SK-N-SH (cell line): ENCODE measurements at regions not wholly inside any gene's neighbourhood (a gene's known extent, or its start where the extent isn't known, plus 50 kb on each side); places are given as distances from the start of the nearest gene placed in this dataset.

ENCODE experiments used
- CTCF ChIP-seq: fragments of 200-600 bp; sonication (generic); IDR thresholded peaks from 2 replicates; pipeline ENCODE4 v1.6.1; 2017; ENCODE audit warnings: antibody characterized with exemption, mild to moderate bottlenecking, moderate library complexity
- EP300 ChIP-seq, 2 experiments: IDR thresholded peaks; 2 replicates each; pipeline versions ENCODE4 v1.4.0 to v1.6.1; 2012; ENCODE audit warnings: borderline replicate concordance in 1 of 2, low read depth in 1 of 2, low read length in 1 of 2
- FOSL2 ChIP-seq: IDR thresholded peaks from 2 replicates; pipeline ENCODE4 v1.4.0; 2012; ENCODE audit warnings: low read depth, mild to moderate bottlenecking, moderate library complexity, borderline replicate concordance
- FOXJ3 ChIP-seq: sonication (generic); formaldehyde crosslinking; IDR thresholded peaks from 2 replicates; pipeline ENCODE4 v1.5.1; 2020; ENCODE audit warnings: mild to moderate bottlenecking, missing genetic modification reagents
- NRF1 ChIP-seq: IDR thresholded peaks from 2 replicates; pipeline ENCODE4 v1.6.1; 2012; ENCODE audit warnings: low read depth, mild to moderate bottlenecking, low read length
- POLR2AphosphoS5 ChIP-seq: IDR thresholded peaks from 2 replicates; pipeline ENCODE4 v1.6.1; 2012; ENCODE audit warnings: low read depth, low read length
- RFX5 ChIP-seq: IDR thresholded peaks from 2 replicates; pipeline ENCODE4 v1.6.1; 2012; ENCODE audit warnings: mild to moderate bottlenecking, improper control_type of control experiment, low read length
- SMC3 ChIP-seq: IDR thresholded peaks from 2 replicates; pipeline ENCODE4 v1.6.1; 2012; ENCODE audit warnings: low read depth, low read length, improper control_type of control experiment
- USF2 ChIP-seq: fragments of 150-350 bp; IDR thresholded peaks from 2 replicates; pipeline ENCODE4 v1.6.1; 2017; ENCODE audit warnings: antibody characterized with exemption, low read length, low read depth, borderline replicate concordance
- TF ChIP-seq, protein P1 (sequence below): IDR thresholded peaks from 2 replicates; pipeline ENCODE4 v1.4.0; 2012; ENCODE audit warnings: low read depth

DNA sequence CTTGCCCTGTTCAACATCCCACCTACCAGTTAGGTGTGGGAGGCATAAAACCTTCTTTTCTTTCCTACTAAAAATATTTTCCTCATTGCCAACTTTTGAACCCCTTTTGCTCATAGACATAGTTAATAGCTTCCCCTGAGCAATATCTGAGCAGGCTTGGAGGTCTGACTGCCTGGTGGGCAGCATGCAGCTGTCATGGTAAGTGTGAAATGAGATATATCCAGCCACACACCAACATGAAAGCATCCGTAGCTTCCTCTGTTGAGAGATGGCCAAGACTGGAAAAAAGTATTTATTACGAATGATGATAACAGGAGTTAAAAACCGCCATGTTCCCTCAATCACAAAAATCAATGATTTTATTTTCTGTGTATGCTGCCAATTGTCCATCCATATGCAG is 190.1 kb downstream of the TMEM38B start:
- TF ChIP-seq USF2 (no peak), RFX5 (no peak), CTCF (no peak), EP300 (IDR thresholded peaks at IDR 0.05; ENCODE audit: borderline replicate concordance in 1 of 2, low read depth in 1 of 2, low read length in 1 of 2) (no peak), NRF1 (no peak), SMC3 (no peak), POLR2AphosphoS5 (no peak), FOXJ3 (no peak), FOSL2 (no peak)
- TF ChIP-seq, protein P1, sequence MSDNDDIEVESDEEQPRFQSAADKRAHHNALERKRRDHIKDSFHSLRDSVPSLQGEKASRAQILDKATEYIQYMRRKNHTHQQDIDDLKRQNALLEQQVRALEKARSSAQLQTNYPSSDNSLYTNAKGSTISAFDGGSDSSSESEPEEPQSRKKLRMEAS = no peak
